Thyroid gland (tissue), 4 donors: ENCODE measurements at regions not wholly inside any gene's neighbourhood (a gene's known extent, or its start where the extent isn't known, plus 50 kb on each side); places are given as distances from the start of the nearest gene placed in this dataset.

Experiments
- CTCF ChIP-seq, 6 experiments: fragments of 200-600 bp in 3 of 6; fragments of 450-650 bp in 3 of 6; sonication (generic) in 3 of 6; IDR thresholded peaks; one replicate each; pipeline ENCODE4 v1.5.1; 2016 to 2019; ENCODE audit warnings: antibody characterized with exemption in 6 of 6, mild to moderate bottlenecking in 2 of 6, inconsistent platforms in 1 of 6, moderate library complexity in 1 of 6
- POLR2A ChIP-seq, 2 donors: fragments of 450-650 bp; IDR thresholded peaks; one replicate each; pipeline ENCODE4 v1.6.1; 2017; ENCODE audit warnings: antibody characterized with exemption in 2 of 2, mild to moderate bottlenecking in 2 of 2, moderate library complexity in 1 of 2

DNA sequence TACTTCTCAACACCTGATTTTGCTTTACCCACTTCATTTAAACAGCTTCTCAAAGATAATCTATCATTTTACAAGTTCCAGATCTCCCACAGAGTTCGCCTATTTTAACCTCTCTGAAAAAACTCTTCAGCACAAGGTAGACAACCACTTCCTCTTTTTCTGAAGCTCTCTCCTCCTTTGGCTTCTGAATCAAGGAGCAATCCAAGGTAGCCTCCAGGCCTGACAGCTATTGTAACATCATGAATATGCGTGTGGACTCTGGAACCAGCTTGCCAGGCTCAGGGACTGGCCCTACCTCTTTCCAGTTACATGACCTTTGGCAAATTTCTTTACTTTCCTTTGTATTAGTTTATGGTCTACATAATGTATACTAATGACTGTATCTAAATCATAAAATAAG, 405.9 kb upstream of the ZNF385D start:
- TF ChIP-seq POLR2A (IDR thresholded peaks at IDR 0.05), result no peak
- TF ChIP-seq CTCF (IDR thresholded peaks at IDR 0.05), result no peak
